GM12875 (cell line): ENCODE measurements at regions not wholly inside any gene's neighbourhood (a gene's known extent, or its start where the extent isn't known, plus 50 kb on each side); places are given as distances from the start of the nearest gene placed in this dataset.

Experiments used
- H3K4me3 ChIP-seq: one replicate; pipeline ENCODE4 v1.5.1; 2011; ENCODE audit warnings: low read depth, low read length, control low read depth
- CTCF ChIP-seq: IDR thresholded peaks from 2 replicates; pipeline ENCODE4 v1.5.1; 2011; ENCODE audit warnings: low read depth, mild to moderate bottlenecking, control low read depth, inconsistent platforms, low read length, moderate library complexity, borderline replicate concordance; ENCODE audit not compliant: insufficient read depth

- no peak overlapping the region for H3K4me3 ChIP-seq
- TF ChIP-seq CTCF: no peak
These were observed 355.0 kb downstream of the CDH26 start for GRCh38 chr20:60313191-60313590.

DNA sequence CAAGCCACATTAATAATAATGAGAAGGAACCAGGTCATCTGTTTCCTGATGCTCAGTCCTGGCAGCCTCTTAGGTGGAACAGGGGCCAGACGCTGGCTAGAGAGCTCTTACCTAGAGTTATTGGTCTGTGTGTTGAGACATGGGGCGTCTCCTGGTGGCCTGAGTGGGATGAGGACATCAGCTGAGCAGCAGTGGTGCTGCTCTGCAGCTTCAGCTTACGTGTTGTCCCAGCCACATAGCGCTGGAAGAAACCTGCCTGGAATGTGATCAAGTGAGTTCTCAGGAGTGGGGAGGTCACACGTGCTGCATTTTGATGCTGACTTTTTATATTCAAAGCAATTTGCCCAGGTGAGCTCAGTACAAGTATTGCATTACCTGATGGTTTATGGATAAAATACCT is 355.4 kb downstream of the CDH26 start:
- no peak for TF ChIP-seq CTCF

GRCh38 chr20:60314727-60315126 is 356.5 kb downstream of the CDH26 start:
- no peak for TF ChIP-seq CTCF
- no peak overlapping the region for H3K4me3 ChIP-seq

More for the DNA sequence above, 355.4 kb downstream of the CDH26 start:
- no peak overlapping the region for H3K4me3 ChIP-seq

GRCh38 chr20:60316476-60317158 is 358.4 kb downstream of the CDH26 start:
- no peak overlapping the region for H3K4me3 ChIP-seq
- TF ChIP-seq CTCF: no peak

- no peak overlapping the region for H3K4me3 ChIP-seq
- TF ChIP-seq CTCF: no peak
These were observed 359.2 kb downstream of the CDH26 start for GRCh38 chr20:60317401-60317800.

- no peak overlapping the region for H3K4me3 ChIP-seq
- TF ChIP-seq CTCF: no peak
These were observed 363.4 kb downstream of the CDH26 start for GRCh38 chr20:60321601-60322000.

DNA sequence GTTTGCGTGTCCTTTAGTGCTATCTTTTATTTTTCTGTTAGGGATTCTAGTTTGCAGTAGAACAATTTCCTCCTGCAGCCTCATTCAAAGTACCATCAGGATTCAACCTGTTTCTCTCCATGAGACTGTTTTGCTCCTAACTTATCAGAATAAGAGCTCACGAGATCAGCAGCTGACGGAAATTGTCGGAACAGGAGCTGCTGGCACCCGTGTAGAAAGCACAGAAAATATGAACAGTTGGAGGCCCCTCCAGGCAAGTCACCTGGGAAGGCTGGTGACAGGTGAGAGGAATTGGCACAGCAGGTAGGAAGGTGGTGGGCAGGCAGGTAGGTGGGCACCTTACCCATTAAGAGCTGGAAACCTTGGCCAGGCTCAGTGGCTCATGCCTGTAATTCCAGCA is 368.6 kb downstream of the CDH26 start:
- no peak for TF ChIP-seq CTCF
- no peak overlapping the region for H3K4me3 ChIP-seq
